ENCODE measurements at regions not wholly inside any gene's neighbourhood (a gene's known extent, or its start where the extent isn't known, plus 50 kb on each side); places are given as distances from the start of the nearest gene placed in this dataset.

- Histone ChIP-seq H3K79me2 (ENCODE audit: control insufficient read depth, insufficient read depth, low read length) (no peaks in the 10 kb centered on the region), H3K4me2 (ENCODE audit: control insufficient read depth, insufficient read depth) (no peak overlapping the region), H3K36me3 (ENCODE audit: control insufficient read depth in 2 of 2, insufficient read depth in 2 of 2, low read length in 1 of 2) (no peaks in the 10 kb centered on the region), H3K27me3 (replicated peaks in 1 of 2; ENCODE audit: control insufficient read depth in 2 of 2, insufficient read depth in 2 of 2, low read length in 1 of 2) (peaks cover 0 to 3% of the 10 kb centered on the region in 2 experiments; a peak in 3 of 4 replicates), H3K9ac (ENCODE audit: control insufficient read depth, insufficient read depth, low read length) (no peak overlapping the region), H3K9me3 (replicated peaks; ENCODE audit: control insufficient read depth, insufficient read depth, low read length) (no peaks in the 10 kb centered on the region; the same call in 2 of the 3 replicates), H3K4me1 (ENCODE audit: control insufficient read depth, insufficient read depth, low read length) (no peaks in the 10 kb centered on the region), H3K27ac (ENCODE audit: control insufficient read depth, insufficient read depth) (no peak overlapping the region), H4K20me1 (ENCODE audit: control insufficient read depth, insufficient read depth) (no peaks in the 10 kb centered on the region), H3K4me3 (no peak overlapping the region), H2AFZ (ENCODE audit: control insufficient read depth, low read depth, low read length) (no peak overlapping the region)
- ChIA-PET SMC1A (ENCODE audit: uncharacterized antibody, unreplicated experiment) (no interaction called here), POLR2A (interaction anchor here (0.7 kb wide), 1 partner anchor 932 kb away, joined by 3 read pairs; no protein-coding TSS in a partner anchor), CTCF (interaction anchor here (0.6 to 1.5 kb wide), 2 partner anchors 10 to 20 kb away, joined by 3 to 4 read pairs; no protein-coding TSS in a partner anchor), RAD21 (ENCODE audit: unreplicated experiment) (no interaction called here)
- TF ChIP-seq ASH2L (IDR thresholded peaks at IDR 0.05; ENCODE audit: borderline replicate concordance, low read depth) (no peak), EZH2 (IDR thresholded peaks at IDR 0.05; ENCODE audit: borderline replicate concordance, control insufficient read depth, low read depth, low read length) (no peak), POLR2AphosphoS5 (IDR thresholded peaks at IDR 0.05; ENCODE audit: low read length) (no peak)
- DNase-seq (ENCODE audit: low read depth, low spot score) (no peak), ATAC-seq (no peak), FAIRE-seq (no peak)
- in situ Hi-C loops (cut with MboI) (no loop called here), intact Hi-C loops (cut with micrococcal nuclease; ENCODE audit: unreplicated experiment) (no loop called here)
- no TSS peak for BruUV-seq (replicated peaks)
- WGBS (ENCODE audit: insufficient coverage, insufficient replicate concordance, low lambda C conversion rate, missing lambda C conversion rate) = 47% methylated on average over 6 of the region's 6 CpGs
These were observed 86.3 kb upstream of the CARMIL1 start for GRCh38 chr6:25192590-25193459.

GRCh38 chr6:25193460-25194171 is 85.6 kb upstream of the CARMIL1 start:
- H3K4me1 ChIP-seq (ENCODE audit: control insufficient read depth, insufficient read depth, low read length) = no peaks in the 10 kb centered on the region
- intact Hi-C loops (cut with micrococcal nuclease; ENCODE audit: unreplicated experiment) = no loop called here
- POLR2A ChIA-PET = interaction anchor here (0.6 to 0.7 kb wide), 2 partner anchors 374 to 932 kb away, joined by 3 read pairs; no protein-coding TSS in a partner anchor
- H3K27me3 ChIP-seq (replicated peaks in 1 of 2; ENCODE audit: control insufficient read depth in 2 of 2, insufficient read depth in 2 of 2, low read length in 1 of 2) = peaks cover 0 to 3% of the 10 kb centered on the region in 2 experiments; a peak in 3 of 4 replicates
- H3K27ac ChIP-seq (ENCODE audit: control insufficient read depth, insufficient read depth) = no peak overlapping the region
- SMC1A ChIA-PET (ENCODE audit: uncharacterized antibody, unreplicated experiment) = no interaction called here
- no peak overlapping the region for H3K4me3 ChIP-seq
- H2AFZ ChIP-seq (ENCODE audit: control insufficient read depth, low read depth, low read length) = no peak overlapping the region
- no peak overlapping the region for H3K9ac ChIP-seq (ENCODE audit: control insufficient read depth, insufficient read depth, low read length)
- no peaks in the 10 kb centered on the region for H4K20me1 ChIP-seq (ENCODE audit: control insufficient read depth, insufficient read depth)
- WGBS (ENCODE audit: insufficient coverage, insufficient replicate concordance, low lambda C conversion rate, missing lambda C conversion rate) = 14% methylated on average over 6 of the region's 6 CpGs
- FAIRE-seq (no peak), DNase-seq (ENCODE audit: low read depth, low spot score) (no peak), ATAC-seq (no peak)
- BruUV-seq (replicated peaks) = no TSS peak
- no peaks in the 10 kb centered on the region for H3K79me2 ChIP-seq (ENCODE audit: control insufficient read depth, insufficient read depth, low read length)
- RAD21 ChIA-PET (ENCODE audit: unreplicated experiment) = no interaction called here
- in situ Hi-C loops (cut with MboI) = no loop called here
- no peaks in the 10 kb centered on the region for H3K36me3 ChIP-seq (ENCODE audit: control insufficient read depth in 2 of 2, insufficient read depth in 2 of 2, low read length in 1 of 2)
- CTCF ChIA-PET = interaction anchor here (0.6 to 1.5 kb wide), 2 partner anchors 11 to 20 kb away, joined by 3 to 4 read pairs; no protein-coding TSS in a partner anchor
- no peaks in the 10 kb centered on the region; the same call in 2 of the 3 replicates for H3K9me3 ChIP-seq (replicated peaks; ENCODE audit: control insufficient read depth, insufficient read depth, low read length)
- H3K4me2 ChIP-seq (ENCODE audit: control insufficient read depth, insufficient read depth) = no peak overlapping the region
- TF ChIP-seq NR2C2 (IDR thresholded peaks at IDR 0.05; ENCODE audit: borderline replicate concordance, control insufficient read depth, insufficient read length, low read depth) (no peak), RCOR1 (conservative IDR thresholded peaks at IDR 0.05; ENCODE audit: low read depth, low read length) (no peak), CHD1 (IDR thresholded peaks at IDR 0.05; ENCODE audit: low read depth, low read length) (no peak), CEBPB (IDR thresholded peaks at IDR 0.05; ENCODE audit: borderline replicate concordance in 1 of 2, low read depth in 2 of 2, low read length in 2 of 2) (no peak), KAT2A (conservative IDR thresholded peaks at IDR 0.05; ENCODE audit: control insufficient read depth, low read depth, low read length) (no peak), USF2 (IDR thresholded peaks at IDR 0.05; ENCODE audit: borderline replicate concordance, low read depth, low read length) (no peak), E4F1 (IDR thresholded peaks at IDR 0.05; ENCODE audit: borderline replicate concordance, partially characterized antibody) (no peak), ZNF217 (IDR thresholded peaks at IDR 0.05) (no peak)

All from GM12878 (cell line).